NB4 (cell line): ENCODE measurements at regions not wholly inside any gene's neighbourhood (a gene's known extent, or its start where the extent isn't known, plus 50 kb on each side); places are given as distances from the start of the nearest gene placed in this dataset.
A peak's percentile ranks its signal among the peaks of the same experiment; 100 is the strongest.

Experiments used
- DNase-seq: peaks from one replicate; pipeline ENCODE4 v3.0.0; 2010; ENCODE audit warnings: low read depth
- H3K4me3 ChIP-seq: one replicate; pipeline ENCODE4 v1.5.1; 2011; ENCODE audit warnings: mild to moderate bottlenecking, low read depth, low read length, moderate library complexity
- CTCF ChIP-seq: IDR thresholded peaks from one replicate; pipeline ENCODE4 v1.5.1; 2012; ENCODE audit warnings: low read depth, low read length
- MAX ChIP-seq: IDR thresholded peaks from 2 replicates; pipeline ENCODE4 v1.6.1; 2011; ENCODE audit warnings: low read depth, low read length
- MYC ChIP-seq: IDR thresholded peaks from 2 replicates; pipeline ENCODE4 v1.6.1; 2011; ENCODE audit warnings: low read depth, low read length
- POLR2A ChIP-seq: IDR thresholded peaks from 2 replicates; pipeline ENCODE4 v1.6.1; 2011; ENCODE audit warnings: mild to moderate bottlenecking; ENCODE audit not compliant: insufficient read length; ENCODE audit errors: extremely low read depth

GRCh38 chr5:74288448-74289108 lies 351.9 kb downstream of the ENC1 start:
- TF ChIP-seq CTCF (no peak), MAX (no peak), MYC (no peak), POLR2A (no peak)
- no peak for DNase-seq
- no peak overlapping the region for H3K4me3 ChIP-seq

- no peak for DNase-seq
- TF ChIP-seq MYC (no peak), POLR2A (no peak), CTCF (no peak), MAX (no peak)
- no peak overlapping the region for H3K4me3 ChIP-seq
Measured at GRCh38 chr5:74288038-74288437, 352.5 kb downstream of the ENC1 start.

- TF ChIP-seq MAX: no peak
- TF ChIP-seq POLR2A: no peak
- TF ChIP-seq MYC: no peak
- TF ChIP-seq CTCF: no peak
- no peak overlapping the region for H3K4me3 ChIP-seq
- DNase-seq: no peak
Measured at GRCh38 chr5:74286734-74287695, 353.5 kb downstream of the ENC1 start.

- no peak overlapping the region for H3K4me3 ChIP-seq
- TF ChIP-seq CTCF (no peak), POLR2A (no peak), MAX (no peak), MYC (no peak)
- DNase-seq: no peak
Measured at GRCh38 chr5:74285675-74286280, 354.8 kb downstream of the ENC1 start.

GRCh38 chr5:74282490-74282889 lies 358.0 kb downstream of the ENC1 start:
- peak; percentile 4 for DNase-seq
- TF ChIP-seq CTCF: no peak

More at GRCh38 chr5:74282490-74282889, 358.0 kb downstream of the ENC1 start:
- H3K4me3 ChIP-seq: no peak overlapping the region
